Amniotic epithelial cell (primary cell): ENCODE measurements at regions not wholly inside any gene's neighbourhood (a gene's known extent, or its start where the extent isn't known, plus 50 kb on each side); places are given as distances from the start of the nearest gene placed in this dataset.
"Not testable (repeated sequence)": the region's sequence is repeated elsewhere in the genome, so short reads cannot be mapped to it uniquely, and the experiment has no call there.

Experiments used
- DNase-seq: peaks from one replicate; pipeline ENCODE4 v3.0.0-alpha.2; 2010; ENCODE audit warnings: low read depth

DNA sequence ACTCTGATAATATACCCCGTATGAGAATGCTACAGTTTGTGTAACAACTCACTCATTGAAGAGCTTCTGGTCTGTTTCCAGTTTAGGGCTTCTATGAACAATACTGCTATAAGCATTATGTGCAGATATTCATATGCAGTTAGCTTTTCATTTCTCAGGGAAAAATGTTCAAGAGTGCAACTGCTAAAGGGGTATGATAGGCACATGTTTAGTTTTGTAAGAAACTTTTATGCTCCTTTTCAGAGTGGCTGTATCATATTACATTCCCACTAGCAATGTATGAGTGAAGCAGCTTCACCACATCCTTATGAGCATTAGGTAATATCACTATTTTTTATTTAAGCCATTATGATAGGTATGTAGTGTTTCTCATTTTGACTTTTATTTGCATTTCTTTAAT is 182.6 kb upstream of the CXCL12 start:
- no peak for DNase-seq

GRCh38 chr10:44569193-44570091 is 184.5 kb upstream of the CXCL12 start:
- no peak for DNase-seq

DNA sequence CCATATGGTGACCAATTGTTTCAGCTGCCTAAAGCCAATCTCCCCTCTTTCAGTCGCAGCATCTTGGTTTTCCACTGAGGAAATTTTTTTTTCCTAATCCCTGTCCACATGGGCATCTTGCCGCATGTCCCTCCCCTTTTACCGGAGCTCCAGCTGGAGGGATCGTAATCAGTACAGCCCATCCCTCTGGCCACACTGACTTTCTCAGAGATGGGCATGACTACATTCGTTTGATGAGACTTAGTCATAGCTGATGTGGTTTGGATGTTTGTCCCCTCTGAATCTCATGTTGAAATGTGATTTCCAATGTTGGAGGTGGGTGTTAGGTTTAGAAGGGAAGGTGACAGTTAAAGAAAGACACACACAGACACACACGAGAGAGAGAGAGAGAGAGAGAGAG is 186.8 kb upstream of the CXCL12 start:
- DNase-seq = no peak

- no peak for DNase-seq
These were observed 187.2 kb upstream of the CXCL12 start for GRCh38 chr10:44572146-44572545.

DNA sequence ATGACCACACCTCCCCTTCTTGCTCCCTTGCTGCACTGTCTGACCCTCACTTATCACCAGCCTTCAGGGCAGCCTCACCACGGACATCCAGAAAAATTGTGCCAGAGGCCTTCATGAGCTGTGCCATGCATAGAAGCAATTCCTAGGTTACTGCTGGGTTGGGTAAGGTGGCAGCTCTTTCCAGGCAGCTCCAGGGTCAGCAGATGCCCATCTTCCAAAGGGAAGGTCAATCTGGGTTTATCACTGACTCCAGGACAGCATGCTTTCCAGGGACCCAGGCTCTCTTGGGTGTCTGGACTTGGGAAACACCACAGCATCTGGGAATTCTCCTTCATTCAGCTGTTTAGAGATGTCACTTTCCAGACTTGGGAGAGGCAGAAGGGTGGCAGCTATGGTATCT is 188.9 kb upstream of the CXCL12 start:
- DNase-seq = no peak

DNA sequence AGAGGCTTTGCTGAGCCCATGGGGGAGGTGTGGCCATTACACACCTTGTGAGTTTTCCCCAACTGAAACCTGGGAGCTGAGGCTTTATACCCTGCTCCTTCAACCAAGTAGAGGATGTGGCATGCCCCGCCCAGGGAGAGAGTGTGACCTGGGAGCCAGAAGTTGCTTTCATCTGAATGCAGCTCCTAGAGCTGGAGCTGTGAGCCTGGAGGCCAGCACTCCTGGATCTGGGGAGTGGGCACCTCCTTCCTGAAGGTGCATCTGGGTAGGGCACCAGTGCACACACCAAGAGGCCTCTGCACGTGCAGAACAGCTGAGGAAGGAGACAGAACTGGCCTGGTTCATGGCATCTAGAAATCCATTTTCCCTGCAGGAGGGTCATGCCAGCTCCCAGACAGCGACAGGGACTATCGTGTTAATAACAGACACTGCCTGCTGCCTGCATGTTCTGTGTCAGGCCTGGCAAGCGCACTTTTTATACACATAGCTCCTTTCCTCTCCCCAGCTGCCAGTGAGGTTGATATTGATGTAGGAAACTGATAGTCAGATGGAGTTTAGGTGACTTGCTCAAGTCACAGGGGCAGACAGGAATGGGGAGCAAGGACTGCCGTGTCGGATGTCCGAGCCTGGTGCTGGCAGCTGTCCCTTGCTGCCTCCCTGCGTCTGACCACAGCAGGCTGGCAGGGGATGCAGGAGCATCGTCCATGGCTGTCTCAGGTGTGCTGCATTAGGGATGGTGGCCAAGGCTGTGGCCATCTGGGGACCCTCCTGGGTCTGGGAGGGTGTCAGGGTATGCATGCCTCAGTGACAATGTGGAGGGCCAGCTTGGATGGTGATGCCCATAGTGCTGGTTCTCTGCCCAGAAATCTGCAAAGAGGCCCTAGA is 189.9 kb upstream of the CXCL12 start:
- no peak for DNase-seq

DNA sequence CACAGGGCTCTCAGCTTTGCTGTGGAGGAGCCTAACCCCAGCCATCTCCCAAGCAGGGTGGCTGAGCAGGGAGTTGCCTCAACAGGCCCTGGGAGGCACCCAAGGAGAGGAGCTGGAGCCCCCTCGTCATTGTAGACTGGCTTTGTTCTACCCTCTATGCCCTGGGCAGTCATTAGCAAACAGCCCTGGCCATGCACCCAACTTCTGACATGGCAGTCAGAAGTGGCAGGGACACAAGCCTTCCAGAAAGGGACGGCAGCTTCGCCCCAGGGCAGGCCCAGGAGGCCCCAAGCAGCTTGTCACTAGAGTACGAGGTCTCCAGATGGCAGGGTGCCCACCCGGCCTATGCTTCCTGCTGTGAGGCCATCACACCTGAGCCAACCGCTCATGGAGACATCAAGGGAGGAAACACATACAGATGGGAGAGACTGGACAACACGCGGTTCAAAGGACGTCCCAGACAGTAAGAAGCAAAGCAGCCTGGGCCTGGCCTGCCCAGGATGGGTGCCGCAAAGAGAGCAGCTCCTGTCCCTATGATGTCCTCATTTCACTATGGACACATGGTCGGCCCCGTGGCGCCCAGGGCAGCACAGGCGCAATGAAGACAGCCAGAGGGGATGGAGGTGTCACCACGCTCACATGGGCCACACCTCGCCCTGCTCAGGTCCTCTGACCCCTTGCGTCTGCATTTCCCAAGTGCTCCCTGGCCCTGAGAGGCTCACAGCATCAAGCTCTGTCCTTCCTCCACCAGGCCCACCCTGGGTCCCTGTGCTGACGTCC is 190.9 kb upstream of the CXCL12 start:
- no peak for DNase-seq

DNA sequence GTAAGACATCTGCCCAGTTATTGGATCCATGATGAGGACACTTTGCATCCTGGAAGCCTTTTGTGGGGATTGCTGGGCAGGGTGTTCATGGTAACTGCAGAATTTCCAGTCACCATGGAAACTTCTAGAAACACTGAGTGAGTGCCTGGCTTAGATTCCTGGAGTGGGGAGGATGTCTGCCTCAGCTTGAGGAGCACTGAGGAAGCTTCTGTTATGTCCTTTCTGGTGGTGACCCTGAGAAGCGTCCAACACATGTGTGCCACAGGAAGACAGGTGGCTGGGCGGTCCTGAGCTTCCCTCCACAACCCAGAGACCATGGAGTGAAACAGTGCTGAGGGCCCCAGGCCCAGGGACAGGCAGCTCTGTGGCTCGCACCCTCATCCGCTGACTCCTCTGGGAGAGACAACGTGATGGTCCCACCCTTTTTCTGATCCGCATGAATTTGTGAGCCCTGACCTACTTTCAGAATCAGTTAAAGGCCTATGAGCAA is 191.8 kb upstream of the CXCL12 start:
- DNase-seq = no peak

DNA sequence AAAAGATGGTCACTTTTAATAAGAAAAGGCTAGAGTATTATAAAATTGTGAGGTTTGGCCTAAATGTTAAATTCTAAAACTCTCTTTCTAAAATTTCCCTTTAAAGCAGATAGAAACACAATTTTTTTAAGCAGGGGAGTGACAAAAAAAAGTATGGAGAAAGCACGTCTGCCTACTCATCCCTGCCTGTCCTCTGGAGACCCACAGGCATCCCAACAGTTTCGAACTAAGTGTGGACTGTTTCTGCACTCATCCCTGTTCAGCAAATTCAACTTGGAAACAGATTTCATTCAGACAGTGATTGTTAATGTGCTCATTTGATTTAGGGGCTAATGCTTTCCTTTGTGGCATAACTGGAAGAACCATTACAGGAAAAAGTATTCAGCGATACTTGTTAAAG is 192.6 kb upstream of the CXCL12 start:
- no peak for DNase-seq

DNA sequence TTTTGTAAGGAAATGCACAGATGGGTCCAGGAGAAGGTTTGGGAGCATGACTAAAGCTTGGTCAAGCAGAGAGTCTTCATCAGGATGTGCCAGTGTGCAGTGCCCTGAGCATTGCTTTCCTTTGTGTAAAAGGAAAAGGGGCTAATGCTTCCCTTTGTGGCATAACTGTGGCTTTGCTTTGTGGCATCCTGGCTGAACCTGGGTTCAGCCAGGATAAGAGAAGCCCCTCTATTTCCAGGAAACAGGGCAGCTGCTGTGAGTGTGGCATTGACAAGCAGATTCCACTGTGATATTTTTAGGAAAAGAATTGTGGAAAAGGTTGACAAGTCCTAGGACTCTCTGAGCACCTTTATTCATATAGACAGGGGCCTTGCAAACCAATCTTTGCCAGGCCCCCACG is 193.4 kb upstream of the CXCL12 start:
- DNase-seq = no peak

DNA sequence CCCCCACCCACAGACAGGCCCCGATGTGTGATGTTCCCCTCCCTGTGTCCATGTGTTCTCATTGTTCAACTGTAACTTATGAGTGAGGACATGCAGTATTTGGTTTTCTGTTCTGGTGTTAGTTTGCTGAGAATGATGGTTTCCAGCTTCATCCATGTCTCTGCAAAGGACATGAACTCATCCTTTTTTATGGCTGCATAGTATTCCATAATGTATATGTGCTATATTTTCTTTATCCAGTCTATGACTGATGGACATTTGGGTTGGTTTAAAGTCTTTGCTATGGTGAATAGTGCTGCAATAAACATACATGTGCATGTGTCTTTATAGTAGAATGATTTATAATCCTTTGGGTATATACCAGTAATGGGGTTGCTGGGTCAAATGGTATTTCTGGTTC is 194.1 kb upstream of the CXCL12 start:
- not testable (repeated sequence) for DNase-seq

DNA sequence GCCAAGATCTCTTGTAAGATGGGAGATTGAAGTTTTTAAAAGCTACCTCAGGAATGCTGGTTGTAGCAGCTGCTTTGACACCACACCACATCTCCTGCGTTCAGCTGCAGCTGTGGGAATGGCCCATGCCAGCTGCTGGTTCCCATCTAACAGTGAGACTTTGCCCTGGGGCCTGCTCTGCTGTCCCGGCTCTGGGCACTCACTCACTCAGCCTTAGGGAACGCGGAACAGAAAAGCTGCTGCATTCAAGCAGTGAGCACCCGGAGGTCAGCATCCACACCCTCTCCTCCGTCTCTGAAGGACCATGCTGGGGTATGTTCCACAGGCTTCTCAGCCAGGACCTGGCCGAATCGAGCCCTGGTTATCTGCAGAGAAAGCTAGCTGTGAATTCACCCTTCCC is 197.1 kb upstream of the CXCL12 start:
- DNase-seq = no peak

- DNase-seq = no peak
These were observed 202.8 kb upstream of the CXCL12 start for GRCh38 chr10:44587488-44588318.

DNA sequence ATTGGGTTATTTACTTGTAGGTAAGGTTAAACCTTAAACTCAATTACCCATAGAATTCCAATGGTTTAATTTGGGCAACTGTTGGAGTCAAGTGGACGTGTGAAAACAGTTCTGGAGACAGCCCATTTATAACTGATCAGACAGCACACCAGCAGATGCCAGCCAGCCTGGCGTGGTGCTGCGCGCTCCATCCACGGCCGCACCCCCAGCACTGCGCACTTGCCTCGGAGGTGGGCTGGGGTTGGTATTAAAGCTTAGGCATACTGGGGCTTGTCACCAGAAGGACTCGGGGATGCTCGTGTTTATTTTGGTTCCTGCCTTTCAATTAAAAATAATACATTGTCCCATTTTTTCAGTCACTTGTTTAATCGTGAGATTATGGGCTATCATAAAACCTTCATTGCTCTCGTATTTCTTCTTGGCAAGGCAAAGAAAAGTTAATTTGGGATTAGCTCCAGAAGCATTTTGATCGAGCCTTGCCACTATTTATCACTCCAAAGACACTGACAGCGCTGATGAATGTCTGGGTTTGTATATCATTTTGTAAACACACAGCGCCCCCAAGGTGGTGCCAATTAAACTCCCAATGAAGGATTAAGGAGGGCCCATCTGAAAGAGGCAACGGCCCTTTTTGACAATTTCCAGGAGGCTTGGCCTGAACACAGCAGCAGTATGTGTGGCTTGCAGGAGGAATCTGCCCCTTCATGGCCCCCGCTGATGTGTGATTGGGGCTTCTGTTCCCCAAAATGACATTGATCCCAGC is 204.5 kb upstream of the CXCL12 start:
- DNase-seq = no peak

- no peak for DNase-seq
These were observed 205.1 kb upstream of the CXCL12 start for GRCh38 chr10:44589944-44590449.

DNA sequence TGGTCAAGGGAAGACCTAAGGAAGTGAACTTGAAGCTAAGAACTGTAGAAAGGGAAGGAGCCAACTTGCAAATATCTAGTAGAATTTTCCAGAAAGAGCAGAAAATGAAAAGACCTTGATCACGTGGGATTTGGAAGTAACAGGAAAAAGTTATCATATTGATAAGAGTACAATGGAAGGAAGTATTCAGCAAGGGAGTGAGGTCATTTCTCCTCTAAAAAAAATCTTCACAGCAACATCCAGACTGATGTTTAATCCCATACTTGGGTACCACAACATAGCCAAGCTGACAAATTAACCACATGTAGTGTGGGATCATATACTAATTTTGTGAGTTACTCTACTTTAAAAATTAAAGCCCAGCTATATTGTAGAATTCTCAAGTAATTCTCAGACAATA is 207.0 kb upstream of the CXCL12 start:
- no peak for DNase-seq

- DNase-seq = no peak
These were observed 209.1 kb upstream of the CXCL12 start for GRCh38 chr10:44593952-44594351.

DNA sequence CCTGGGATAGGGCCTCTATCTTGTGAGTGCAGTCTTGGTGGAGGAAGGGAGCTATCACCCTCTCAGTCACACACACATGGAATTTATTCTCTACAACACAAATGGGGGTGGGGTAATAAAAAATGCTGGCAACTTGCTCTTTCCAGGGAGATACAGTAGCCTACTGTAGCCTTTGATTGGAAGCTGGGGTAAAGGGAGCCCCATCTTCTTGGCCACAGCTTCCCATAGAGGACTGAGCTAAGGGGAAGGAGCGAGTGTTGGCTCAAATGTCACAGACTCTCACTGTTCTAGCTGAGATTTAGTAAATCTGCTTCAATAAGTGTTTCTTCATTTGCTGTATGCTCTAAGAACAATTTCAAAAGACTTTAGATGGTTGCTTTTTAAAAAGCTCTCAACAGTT is 222.2 kb upstream of the CXCL12 start:
- DNase-seq = no peak

DNA sequence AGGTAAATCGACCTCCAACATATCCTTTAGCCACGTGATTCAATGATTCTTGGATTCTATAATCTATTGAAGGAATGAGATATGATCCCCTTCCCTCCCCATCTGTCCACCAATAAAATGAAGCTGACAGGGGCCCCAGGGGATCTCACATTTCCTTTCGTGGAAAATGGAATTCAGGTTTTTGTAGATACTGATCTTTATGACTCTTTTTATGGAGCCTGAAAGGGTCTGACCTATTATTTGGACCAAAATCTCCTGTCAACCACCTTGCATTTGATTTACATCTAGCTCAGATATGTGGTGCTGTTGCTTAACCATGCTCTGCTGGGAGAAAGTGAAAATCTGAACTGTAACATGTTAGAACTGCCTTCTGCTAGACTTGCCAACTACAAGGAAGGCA is 234.0 kb upstream of the CXCL12 start:
- DNase-seq = no peak

- no peak for DNase-seq
These were observed 234.6 kb upstream of the CXCL12 start for GRCh38 chr10:44619521-44619920.
